BJ (cell line): ENCODE measurements at regions not wholly inside any gene's neighbourhood (a gene's known extent, or its start where the extent isn't known, plus 50 kb on each side); places are given as distances from the start of the nearest gene placed in this dataset. TPM values are rescaled to one million over a fixed set of nuclear protein-coding genes. Genes with fewer than 3 reads are reported as not detected.

Experiments used
- CTCF ChIA-PET: fragments of 350-600 bp; formaldehyde crosslinking; extraction: SDS; loops from one replicate; lab custom pipeline; 2021; ENCODE audit warnings: antibody characterized with exemption, inconsistent platforms; lab: Yijun Ruan, JAX
- POLR2A ChIA-PET: fragments of 300-600 bp; sonication (Branson Sonifier 250); formaldehyde crosslinking; extraction: SDS; loops from one replicate; lab custom pipeline; 2021; ENCODE audit warnings: antibody characterized with exemption; lab: Charles Lee
- DNase-seq: peaks from one replicate; pipeline ENCODE4 v3.0.0-alpha.2; 2011; ENCODE audit warnings: low read depth
- H3K27me3 ChIP-seq: 2 replicates; pipeline ENCODE4 v1.6.0; 2011; ENCODE audit warnings: low read length; ENCODE audit not compliant: control insufficient read depth, insufficient read depth
- H3K36me3 ChIP-seq: 2 replicates; pipeline ENCODE4 v1.5.1; 2011; ENCODE audit warnings: low read length; ENCODE audit not compliant: control insufficient read depth, insufficient read depth
- H3K4me3 ChIP-seq: 2 replicates; pipeline ENCODE4 v1.5.1; 2011; ENCODE audit warnings: low read depth, mild to moderate bottlenecking, control low read depth, low read length
- small RNA-seq: library from RNA; depleted of rRNA; stranded (forward); fragments of <200 nt; gene quantifications from one replicate; pipeline ENCODE3, GENCODE V24; 2012; ENCODE audit warnings: low replicate concordance, low read depth; ENCODE audit not compliant: insufficient read length
- TF ChIP-seq, protein P1 (sequence below): IDR thresholded peaks from 2 replicates; pipeline ENCODE4 v1.5.1; 2011; ENCODE audit warnings: low read depth, mild to moderate bottlenecking, control low read depth, inconsistent platforms, low read length, moderate library complexity; ENCODE audit not compliant: insufficient read depth

- no peak overlapping the region for H3K4me3 ChIP-seq
- TF ChIP-seq, protein P1, sequence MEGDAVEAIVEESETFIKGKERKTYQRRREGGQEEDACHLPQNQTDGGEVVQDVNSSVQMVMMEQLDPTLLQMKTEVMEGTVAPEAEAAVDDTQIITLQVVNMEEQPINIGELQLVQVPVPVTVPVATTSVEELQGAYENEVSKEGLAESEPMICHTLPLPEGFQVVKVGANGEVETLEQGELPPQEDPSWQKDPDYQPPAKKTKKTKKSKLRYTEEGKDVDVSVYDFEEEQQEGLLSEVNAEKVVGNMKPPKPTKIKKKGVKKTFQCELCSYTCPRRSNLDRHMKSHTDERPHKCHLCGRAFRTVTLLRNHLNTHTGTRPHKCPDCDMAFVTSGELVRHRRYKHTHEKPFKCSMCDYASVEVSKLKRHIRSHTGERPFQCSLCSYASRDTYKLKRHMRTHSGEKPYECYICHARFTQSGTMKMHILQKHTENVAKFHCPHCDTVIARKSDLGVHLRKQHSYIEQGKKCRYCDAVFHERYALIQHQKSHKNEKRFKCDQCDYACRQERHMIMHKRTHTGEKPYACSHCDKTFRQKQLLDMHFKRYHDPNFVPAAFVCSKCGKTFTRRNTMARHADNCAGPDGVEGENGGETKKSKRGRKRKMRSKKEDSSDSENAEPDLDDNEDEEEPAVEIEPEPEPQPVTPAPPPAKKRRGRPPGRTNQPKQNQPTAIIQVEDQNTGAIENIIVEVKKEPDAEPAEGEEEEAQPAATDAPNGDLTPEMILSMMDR: no peak
- ChIA-PET POLR2A (no interaction called here), CTCF (no interaction called here)
- no peak for DNase-seq
- no peaks in the 10 kb centered on the region for H3K36me3 ChIP-seq
- H3K27me3 ChIP-seq: no peaks in the 10 kb centered on the region
Measured at GRCh38 chr2:16000642-16001041, 60.3 kb downstream of the MYCN start.

DNA sequence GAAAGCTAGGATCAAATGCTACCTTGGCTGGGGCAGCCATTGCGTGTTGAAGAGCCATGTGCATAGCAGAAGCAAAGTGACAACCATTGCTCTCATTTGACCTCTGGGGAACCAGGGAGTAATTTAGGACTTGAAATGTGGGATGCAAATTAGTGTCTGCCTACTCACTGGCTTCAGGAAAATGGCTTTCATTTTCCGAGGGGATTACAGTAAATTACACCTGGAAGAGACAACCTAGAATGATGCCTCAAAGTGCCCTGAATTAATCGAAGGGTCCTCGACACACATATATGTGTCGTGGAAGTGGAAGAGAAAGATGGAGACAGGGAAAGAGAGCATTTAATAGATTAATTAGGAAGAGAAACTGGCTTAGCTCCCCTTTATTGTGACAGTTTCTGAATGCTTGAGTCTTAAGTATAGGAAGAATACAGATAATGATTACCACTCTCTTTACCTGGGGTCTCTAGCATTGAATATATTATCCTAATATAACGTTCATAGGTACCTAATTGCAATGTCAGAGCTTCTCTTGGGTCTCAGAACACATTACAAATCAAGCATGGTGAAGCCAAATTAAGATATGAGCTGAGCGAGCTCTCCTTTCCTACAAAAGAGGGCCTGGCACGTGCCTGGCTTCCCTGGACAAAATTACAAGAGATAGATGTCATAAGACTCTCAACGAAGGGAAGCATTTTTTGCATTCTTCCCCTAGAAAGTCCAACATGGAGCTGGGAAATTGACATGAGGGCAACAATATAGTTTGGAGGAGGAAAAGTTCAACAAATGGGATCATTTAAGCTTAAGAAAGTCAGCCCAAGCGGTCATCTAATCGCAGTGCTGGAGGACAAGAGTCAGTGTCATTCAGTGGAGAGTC lies 59.5 kb downstream of the MYCN start:
- no peak overlapping the region for H3K4me3 ChIP-seq
- no peaks in the 10 kb centered on the region for H3K36me3 ChIP-seq
- H3K27me3 ChIP-seq: no peaks in the 10 kb centered on the region
- TF ChIP-seq, protein P1: no peak
- POLR2A ChIA-PET: no interaction called here
- DNase-seq: no peak
- CTCF ChIA-PET: no interaction called here

GRCh38 chr2:15997728-15998280 lies 57.5 kb downstream of the MYCN start:
- Histone ChIP-seq H3K4me3 (no peak overlapping the region), H3K36me3 (no peaks in the 10 kb centered on the region), H3K27me3 (no peaks in the 10 kb centered on the region)
- TF ChIP-seq, protein P1: no peak
- ChIA-PET POLR2A (no interaction called here), CTCF (no interaction called here)
- DNase-seq: no peak

GRCh38 chr2:15996536-15997423 lies 56.4 kb downstream of the MYCN start:
- CTCF ChIA-PET: no interaction called here
- no peak for DNase-seq
- POLR2A ChIA-PET: no interaction called here
- H3K4me3 ChIP-seq: no peak overlapping the region
- H3K27me3 ChIP-seq: no peaks in the 10 kb centered on the region
- TF ChIP-seq, protein P1: no peak
- H3K36me3 ChIP-seq: no peaks in the 10 kb centered on the region

Small RNAs in the stretch of these regions (small RNA-seq; reads per million reads assigned to genes)
- gene AC174048.1: not detected
- gene RF00561: not detected
